IMR-90 (cell line): ENCODE measurements at regions not wholly inside any gene's neighbourhood (a gene's known extent, or its start where the extent isn't known, plus 50 kb on each side); places are given as distances from the start of the nearest gene placed in this dataset.

ENCODE experiments used
- CHD1 ChIP-seq: IDR thresholded peaks from 2 replicates; pipeline ENCODE4 v1.6.1; 2012; ENCODE audit warnings: low read depth, low read length, improper control_type of control experiment
- FOS ChIP-seq: fragments of 150-350 bp; IDR thresholded peaks from 2 replicates; pipeline ENCODE4 v1.6.1; 2016; ENCODE audit warnings: low read depth, low read length
- MAFK ChIP-seq: IDR thresholded peaks from 2 replicates; pipeline ENCODE4 v1.6.1; 2012; ENCODE audit warnings: low read depth, low read length, improper control_type of control experiment
- MAZ ChIP-seq: IDR thresholded peaks from 2 replicates; pipeline ENCODE4 v1.6.1; 2012; ENCODE audit warnings: low read depth, mild to moderate bottlenecking, low read length, improper control_type of control experiment, moderate library complexity, borderline replicate concordance
- MXI1 ChIP-seq: IDR thresholded peaks from 2 replicates; pipeline ENCODE4 v1.6.1; 2012; ENCODE audit warnings: low read depth, mild to moderate bottlenecking, low read length, moderate library complexity, borderline replicate concordance
- POLR2A ChIP-seq: IDR thresholded peaks from 2 replicates; pipeline ENCODE4 v1.6.1; 2012; ENCODE audit warnings: mild to moderate bottlenecking, low read depth, low read length
- RAD21 ChIP-seq: IDR thresholded peaks from 2 replicates; pipeline ENCODE4 v1.6.1; 2012; ENCODE audit warnings: low read length, improper control_type of control experiment
- SMC3 ChIP-seq: fragments of 150-350 bp; IDR thresholded peaks from 2 replicates; pipeline ENCODE4 v1.6.1; 2016; ENCODE audit warnings: low read depth, mild to moderate bottlenecking, antibody characterized with exemption, low read length, moderate library complexity
- TF ChIP-seq, protein P1 (sequence below): conservative IDR thresholded peaks from 2 replicates; pipeline ENCODE4 v1.5.1; 2012; ENCODE audit warnings: mild to moderate bottlenecking, low read depth, low read length, improper control_type of control experiment
- TF ChIP-seq, protein P2 (sequence below): fragments of 150-350 bp; IDR thresholded peaks from 2 replicates; pipeline ENCODE4 v1.6.1; 2017; ENCODE audit warnings: mild to moderate bottlenecking, antibody characterized with exemption, low read length, low read depth

DNA sequence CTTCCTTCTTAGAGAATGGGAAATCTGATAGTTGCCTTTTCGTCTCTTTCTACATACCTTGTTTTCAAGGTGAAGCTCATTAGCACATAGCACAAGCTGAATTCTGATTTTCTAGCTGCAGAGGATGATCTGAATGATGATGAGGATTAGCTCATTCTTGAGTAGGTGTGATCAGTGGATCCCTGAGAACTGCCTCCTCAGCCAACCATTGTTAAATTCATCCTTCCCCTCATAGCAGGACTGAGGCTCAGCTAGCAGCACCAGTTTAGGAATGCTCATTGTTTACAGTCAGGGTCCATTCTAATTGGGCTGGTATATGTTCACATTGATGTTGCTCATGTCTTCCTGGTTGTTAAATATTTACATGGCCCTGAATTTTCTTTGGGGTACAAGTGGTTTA lies 299.9 kb upstream of the MME start:
- TF ChIP-seq, protein P1, sequence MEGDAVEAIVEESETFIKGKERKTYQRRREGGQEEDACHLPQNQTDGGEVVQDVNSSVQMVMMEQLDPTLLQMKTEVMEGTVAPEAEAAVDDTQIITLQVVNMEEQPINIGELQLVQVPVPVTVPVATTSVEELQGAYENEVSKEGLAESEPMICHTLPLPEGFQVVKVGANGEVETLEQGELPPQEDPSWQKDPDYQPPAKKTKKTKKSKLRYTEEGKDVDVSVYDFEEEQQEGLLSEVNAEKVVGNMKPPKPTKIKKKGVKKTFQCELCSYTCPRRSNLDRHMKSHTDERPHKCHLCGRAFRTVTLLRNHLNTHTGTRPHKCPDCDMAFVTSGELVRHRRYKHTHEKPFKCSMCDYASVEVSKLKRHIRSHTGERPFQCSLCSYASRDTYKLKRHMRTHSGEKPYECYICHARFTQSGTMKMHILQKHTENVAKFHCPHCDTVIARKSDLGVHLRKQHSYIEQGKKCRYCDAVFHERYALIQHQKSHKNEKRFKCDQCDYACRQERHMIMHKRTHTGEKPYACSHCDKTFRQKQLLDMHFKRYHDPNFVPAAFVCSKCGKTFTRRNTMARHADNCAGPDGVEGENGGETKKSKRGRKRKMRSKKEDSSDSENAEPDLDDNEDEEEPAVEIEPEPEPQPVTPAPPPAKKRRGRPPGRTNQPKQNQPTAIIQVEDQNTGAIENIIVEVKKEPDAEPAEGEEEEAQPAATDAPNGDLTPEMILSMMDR = no peak
- TF ChIP-seq SMC3 (no peak), RAD21 (no peak), POLR2A (no peak), MAZ (no peak), MAFK (no peak), CHD1 (no peak), FOS (no peak), MXI1 (no peak)
- TF ChIP-seq, protein P2, sequence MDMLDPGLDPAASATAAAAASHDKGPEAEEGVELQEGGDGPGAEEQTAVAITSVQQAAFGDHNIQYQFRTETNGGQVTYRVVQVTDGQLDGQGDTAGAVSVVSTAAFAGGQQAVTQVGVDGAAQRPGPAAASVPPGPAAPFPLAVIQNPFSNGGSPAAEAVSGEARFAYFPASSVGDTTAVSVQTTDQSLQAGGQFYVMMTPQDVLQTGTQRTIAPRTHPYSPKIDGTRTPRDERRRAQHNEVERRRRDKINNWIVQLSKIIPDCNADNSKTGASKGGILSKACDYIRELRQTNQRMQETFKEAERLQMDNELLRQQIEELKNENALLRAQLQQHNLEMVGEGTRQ = no peak
